ENCODE measurements at regions not wholly inside any gene's neighbourhood (a gene's known extent, or its start where the extent isn't known, plus 50 kb on each side); places are given as distances from the start of the nearest gene placed in this dataset.

- TF ChIP-seq CTCF (conservative IDR thresholded peaks at IDR 0.05; ENCODE audit: low read depth, low read length) = no peak
- no peak for TF ChIP-seq EZH2 (IDR thresholded peaks at IDR 0.05; ENCODE audit: borderline replicate concordance, low read depth, low read length, poor library complexity, severe bottlenecking)
Observed at GRCh38 chr1:201591981-201592380, 53.1 kb downstream of the NAV1 start.
